ENCODE measurements at regions not wholly inside any gene's neighbourhood (a gene's known extent, or its start where the extent isn't known, plus 50 kb on each side); places are given as distances from the start of the nearest gene placed in this dataset.

GRCh38 chr12:3999904-4000303 lies 126.7 kb upstream of the PARP11 start:
- TF ChIP-seq CTCF (IDR thresholded peaks at IDR 0.05 in 2 of 3, conservative IDR thresholded peaks at IDR 0.05 in 1 of 3; ENCODE audit: control insufficient read depth in 2 of 3, extremely low read depth in 1 of 3, insufficient read depth in 1 of 3, low read depth in 3 of 3, low read length in 3 of 3), result no peak
- no peak for TF ChIP-seq POLR2A (IDR thresholded peaks at IDR 0.05; ENCODE audit: low read depth, low read length)
- no peak for TF ChIP-seq ZNF24 (IDR thresholded peaks at IDR 0.05)
- no peak for TF ChIP-seq USF1 (IDR thresholded peaks at IDR 0.05; ENCODE audit: borderline replicate concordance, extremely low read length, insufficient read depth, low read depth, low read length)
- no peak for TF ChIP-seq JUND (IDR thresholded peaks at IDR 0.05; ENCODE audit: low read depth, low read length)
- TF ChIP-seq NFYA (IDR thresholded peaks at IDR 0.05; ENCODE audit: borderline replicate concordance, low read depth, low read length), result no peak
- no peak for TF ChIP-seq ZNF217 (IDR thresholded peaks at IDR 0.05)
